ENCODE measurements at regions not wholly inside any gene's neighbourhood (a gene's known extent, or its start where the extent isn't known, plus 50 kb on each side); places are given as distances from the start of the nearest gene placed in this dataset.
"Not testable (repeated sequence)": the region's sequence is repeated elsewhere in the genome, so short reads cannot be mapped to it uniquely, and the experiment has no call there.

DNA sequence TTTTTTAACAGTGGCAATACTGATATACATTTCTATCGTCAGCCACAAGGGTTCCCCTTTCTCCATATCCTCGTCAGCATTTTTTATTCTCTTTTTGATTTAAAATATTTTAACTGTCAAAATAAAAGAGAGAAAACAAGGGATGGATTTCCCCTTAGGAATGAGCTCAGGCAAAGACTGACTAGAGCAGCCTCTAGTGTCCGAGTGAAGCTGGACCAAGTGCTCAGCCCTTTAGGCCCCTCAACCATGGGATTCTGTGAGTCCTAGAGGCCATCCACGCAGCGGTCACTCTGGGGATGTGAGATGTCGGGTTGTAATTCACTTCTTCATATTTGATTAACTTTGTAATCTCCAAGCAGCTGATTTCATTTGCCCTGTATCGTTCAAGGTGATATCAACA is 137.4 kb upstream of the RNF32 start:
- 79% methylated on average over 7 of the region's 7 CpGs for WGBS (ENCODE audit: low lambda C conversion rate, missing lambda C conversion rate)
- Histone ChIP-seq H3K9me3 (ENCODE audit: low read depth) (no peaks in the 10 kb centered on the region), H4K20me1 (ENCODE audit: insufficient read depth, poor library complexity, severe bottlenecking) (no peaks in the 10 kb centered on the region), H3K27ac (no peak overlapping the region), H3K79me2 (no peaks in the 10 kb centered on the region), H2AFZ (no peak overlapping the region), H3K4me2 (no peak overlapping the region), H3K4me1 (ENCODE audit: insufficient read depth) (no peaks in the 10 kb centered on the region), H3K36me3 (replicated peaks; ENCODE audit: insufficient read depth, low read depth) (no peaks in the 10 kb centered on the region), H3K4me3 (no peak overlapping the region), H3K27me3 (no peaks in the 10 kb centered on the region), H3K9me2 (replicated peaks; ENCODE audit: insufficient read depth) (no peaks in the 10 kb centered on the region)
- no peak for DNase-seq (ENCODE audit: low spot score)
- TF ChIP-seq EZH2 (IDR thresholded peaks at IDR 0.05; ENCODE audit: borderline replicate concordance): no peak
- TF ChIP-seq, protein P1, sequence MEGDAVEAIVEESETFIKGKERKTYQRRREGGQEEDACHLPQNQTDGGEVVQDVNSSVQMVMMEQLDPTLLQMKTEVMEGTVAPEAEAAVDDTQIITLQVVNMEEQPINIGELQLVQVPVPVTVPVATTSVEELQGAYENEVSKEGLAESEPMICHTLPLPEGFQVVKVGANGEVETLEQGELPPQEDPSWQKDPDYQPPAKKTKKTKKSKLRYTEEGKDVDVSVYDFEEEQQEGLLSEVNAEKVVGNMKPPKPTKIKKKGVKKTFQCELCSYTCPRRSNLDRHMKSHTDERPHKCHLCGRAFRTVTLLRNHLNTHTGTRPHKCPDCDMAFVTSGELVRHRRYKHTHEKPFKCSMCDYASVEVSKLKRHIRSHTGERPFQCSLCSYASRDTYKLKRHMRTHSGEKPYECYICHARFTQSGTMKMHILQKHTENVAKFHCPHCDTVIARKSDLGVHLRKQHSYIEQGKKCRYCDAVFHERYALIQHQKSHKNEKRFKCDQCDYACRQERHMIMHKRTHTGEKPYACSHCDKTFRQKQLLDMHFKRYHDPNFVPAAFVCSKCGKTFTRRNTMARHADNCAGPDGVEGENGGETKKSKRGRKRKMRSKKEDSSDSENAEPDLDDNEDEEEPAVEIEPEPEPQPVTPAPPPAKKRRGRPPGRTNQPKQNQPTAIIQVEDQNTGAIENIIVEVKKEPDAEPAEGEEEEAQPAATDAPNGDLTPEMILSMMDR (IDR thresholded peaks at IDR 0.05; ENCODE audit: poor library complexity): no peak
- no peak for TF ChIP-seq EZH2phosphoT487 (IDR thresholded peaks at IDR 0.05; ENCODE audit: low read depth, severe bottlenecking, unreplicated experiment)

DNA sequence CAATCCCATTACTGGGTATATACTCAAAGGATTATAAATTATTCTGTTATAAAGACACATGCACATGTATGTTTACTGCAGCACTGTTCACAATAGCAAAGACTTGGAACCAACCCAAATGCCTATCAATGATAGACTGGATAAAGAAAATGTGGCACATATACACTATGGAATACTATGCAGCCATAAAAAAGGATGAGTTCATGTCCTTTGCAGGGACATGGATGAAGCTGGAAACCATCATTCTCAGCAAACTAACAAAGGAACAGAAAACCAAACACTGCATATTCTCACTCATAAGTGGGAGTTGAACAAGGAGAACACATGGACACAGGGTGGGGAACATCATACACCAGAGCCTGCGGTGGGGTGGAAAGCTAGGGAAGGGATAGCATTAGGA is 138.8 kb upstream of the RNF32 start:
- H3K4me1 ChIP-seq (ENCODE audit: insufficient read depth); H3K4me2 ChIP-seq; H3K36me3 ChIP-seq (replicated peaks; ENCODE audit: insufficient read depth, low read depth); H3K79me2 ChIP-seq; H3K9me3 ChIP-seq (ENCODE audit: low read depth); H3K9me2 ChIP-seq (replicated peaks; ENCODE audit: insufficient read depth); H3K27ac ChIP-seq; H2AFZ ChIP-seq; H3K27me3 ChIP-seq; H3K4me3 ChIP-seq; DNase-seq (ENCODE audit: low spot score); H4K20me1 ChIP-seq (ENCODE audit: insufficient read depth, poor library complexity, severe bottlenecking): not testable (repeated sequence)
- 87% methylated on average over 1 of the region's 1 CpG for WGBS (ENCODE audit: low lambda C conversion rate, missing lambda C conversion rate)

DNA sequence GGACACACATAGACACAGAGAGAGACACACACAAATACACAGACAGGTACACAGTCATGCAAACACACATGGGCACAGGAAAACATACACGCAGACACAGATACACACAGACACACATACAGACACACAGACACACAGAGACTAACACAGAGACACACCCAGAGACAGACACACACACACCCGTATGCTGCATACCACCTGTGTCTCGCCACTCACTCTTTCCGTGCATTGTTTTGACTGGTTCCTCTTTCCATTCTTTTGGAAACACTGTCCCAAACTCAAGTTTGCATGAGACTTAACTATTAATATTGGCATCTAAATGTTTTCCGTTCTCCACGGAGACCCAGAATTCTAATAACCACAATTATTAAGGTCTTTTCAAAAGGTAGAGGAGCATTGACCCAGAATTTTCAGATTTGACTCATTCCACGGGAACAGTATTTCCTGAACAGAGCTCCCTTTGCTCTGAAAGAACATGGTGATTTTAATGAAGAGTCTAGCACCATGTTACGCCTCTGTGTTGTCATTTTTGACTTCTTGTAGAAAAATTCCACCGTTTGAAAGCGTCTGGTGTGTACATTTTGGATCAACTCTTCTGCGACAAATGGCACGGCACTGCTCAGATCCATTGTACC is 141.2 kb upstream of the RNF32 start:
- WGBS (ENCODE audit: low lambda C conversion rate, missing lambda C conversion rate): 96% methylated on average over 12 of the region's 12 CpGs
- H2AFZ ChIP-seq: no peak overlapping the region
- TF ChIP-seq EZH2 (IDR thresholded peaks at IDR 0.05; ENCODE audit: borderline replicate concordance) (no peak), EZH2phosphoT487 (IDR thresholded peaks at IDR 0.05; ENCODE audit: low read depth, severe bottlenecking, unreplicated experiment) (no peak)
- TF ChIP-seq, protein P1 (IDR thresholded peaks at IDR 0.05; ENCODE audit: poor library complexity): no peak

DNA sequence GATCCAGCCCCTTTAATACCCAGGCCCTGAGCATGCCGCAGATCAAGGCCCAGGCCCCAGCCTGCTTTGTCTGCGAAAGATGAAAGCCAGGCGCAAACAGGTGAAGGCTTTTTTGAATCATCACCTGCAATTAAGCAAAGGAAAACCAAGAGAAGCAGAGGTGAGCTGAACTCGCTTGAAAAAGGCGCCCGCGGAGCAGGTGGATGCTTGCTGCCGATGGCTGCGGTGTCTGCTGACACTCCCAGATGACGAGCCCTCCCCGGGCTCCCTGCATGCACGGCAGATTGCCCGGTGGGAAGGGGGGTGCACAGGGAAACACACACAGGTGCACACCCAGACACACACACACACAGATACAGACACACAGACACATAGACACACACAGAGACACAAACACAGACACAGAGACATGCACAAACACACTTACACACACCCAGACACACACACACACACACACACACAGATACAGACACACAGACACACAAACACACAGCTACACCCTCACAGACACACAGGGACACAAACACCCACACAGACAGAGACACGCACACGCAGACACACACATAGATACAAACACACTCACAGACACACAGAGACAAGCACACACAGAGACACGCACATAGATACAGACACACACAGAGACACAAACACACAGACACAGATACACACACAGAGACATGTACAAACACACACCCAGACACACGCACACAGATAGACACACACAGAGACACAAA is 142.6 kb upstream of the RNF32 start:
- no peak overlapping the region for H3K4me3 ChIP-seq
- H3K4me1 ChIP-seq (ENCODE audit: insufficient read depth): no peaks in the 10 kb centered on the region
- DNase-seq (ENCODE audit: low spot score): no peak
- no peak overlapping the region for H3K27ac ChIP-seq
- no peaks in the 10 kb centered on the region for H3K27me3 ChIP-seq
- H3K79me2 ChIP-seq: no peaks in the 10 kb centered on the region
- TF ChIP-seq EZH2 (IDR thresholded peaks at IDR 0.05; ENCODE audit: borderline replicate concordance) (no peak), EZH2phosphoT487 (IDR thresholded peaks at IDR 0.05; ENCODE audit: low read depth, severe bottlenecking, unreplicated experiment) (no peak)
- TF ChIP-seq, protein P1 (IDR thresholded peaks at IDR 0.05; ENCODE audit: poor library complexity): no peak
- no peaks in the 10 kb centered on the region for H4K20me1 ChIP-seq (ENCODE audit: insufficient read depth, poor library complexity, severe bottlenecking)
- H3K36me3 ChIP-seq (replicated peaks; ENCODE audit: insufficient read depth, low read depth): no peaks in the 10 kb centered on the region
- 75% methylated on average over 17 of the region's 17 CpGs for WGBS (ENCODE audit: low lambda C conversion rate, missing lambda C conversion rate)
- H3K9me3 ChIP-seq (ENCODE audit: low read depth): no peaks in the 10 kb centered on the region
- no peak overlapping the region for H3K4me2 ChIP-seq
- no peak overlapping the region for H2AFZ ChIP-seq
- H3K9me2 ChIP-seq (replicated peaks; ENCODE audit: insufficient read depth): no peaks in the 10 kb centered on the region

More for the DNA sequence above, 141.2 kb upstream of the RNF32 start:
- Histone ChIP-seq H3K36me3 (replicated peaks; ENCODE audit: insufficient read depth, low read depth) (no peaks in the 10 kb centered on the region), H3K79me2 (no peaks in the 10 kb centered on the region), H4K20me1 (ENCODE audit: insufficient read depth, poor library complexity, severe bottlenecking) (no peaks in the 10 kb centered on the region), H3K9me2 (replicated peaks; ENCODE audit: insufficient read depth) (no peaks in the 10 kb centered on the region), H3K27me3 (no peaks in the 10 kb centered on the region), H3K27ac (no peak overlapping the region), H3K4me3 (no peak overlapping the region), H3K4me1 (ENCODE audit: insufficient read depth) (no peaks in the 10 kb centered on the region), H3K4me2 (no peak overlapping the region), H3K9me3 (ENCODE audit: low read depth) (no peaks in the 10 kb centered on the region)
- no peak for DNase-seq (ENCODE audit: low spot score)

All from hepatocyte (in vitro differentiated cells).